22Rv1 (cell line): ENCODE measurements at regions not wholly inside any gene's neighbourhood (a gene's known extent, or its start where the extent isn't known, plus 50 kb on each side); places are given as distances from the start of the nearest gene placed in this dataset.

ENCODE experiments used
- ZFX ChIP-seq: fragments of 450-650 bp; IDR thresholded peaks from 2 replicates; pipeline ENCODE4 v1.6.1; 2017; ENCODE audit warnings: antibody characterized with exemption, borderline replicate concordance
- TF ChIP-seq, protein P1 (sequence below): fragments of 450-650 bp; IDR thresholded peaks from 2 replicates; pipeline ENCODE4 v1.5.1; 2017; ENCODE audit warnings: mild to moderate bottlenecking

DNA sequence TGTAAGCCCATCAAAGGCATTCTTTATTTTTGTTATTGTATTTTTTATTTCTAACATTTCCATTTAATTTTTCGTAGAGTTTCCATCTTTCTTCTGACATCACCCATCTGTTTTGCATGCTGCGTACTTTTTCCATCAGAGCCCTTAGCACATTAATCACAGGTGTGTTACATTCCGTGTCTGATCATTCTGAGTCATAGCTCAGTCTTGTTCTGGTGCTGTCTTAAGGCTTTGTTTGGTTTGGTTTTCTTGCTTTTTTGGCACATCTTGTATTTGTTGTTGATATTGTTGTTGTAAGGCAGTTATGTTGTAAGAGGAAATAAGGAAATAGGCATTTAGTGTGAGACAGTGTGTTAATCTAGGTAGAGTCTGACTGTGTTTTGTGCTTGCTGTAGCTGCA lies 214.6 kb upstream of the CDH4 start:
- TF ChIP-seq, protein P1, sequence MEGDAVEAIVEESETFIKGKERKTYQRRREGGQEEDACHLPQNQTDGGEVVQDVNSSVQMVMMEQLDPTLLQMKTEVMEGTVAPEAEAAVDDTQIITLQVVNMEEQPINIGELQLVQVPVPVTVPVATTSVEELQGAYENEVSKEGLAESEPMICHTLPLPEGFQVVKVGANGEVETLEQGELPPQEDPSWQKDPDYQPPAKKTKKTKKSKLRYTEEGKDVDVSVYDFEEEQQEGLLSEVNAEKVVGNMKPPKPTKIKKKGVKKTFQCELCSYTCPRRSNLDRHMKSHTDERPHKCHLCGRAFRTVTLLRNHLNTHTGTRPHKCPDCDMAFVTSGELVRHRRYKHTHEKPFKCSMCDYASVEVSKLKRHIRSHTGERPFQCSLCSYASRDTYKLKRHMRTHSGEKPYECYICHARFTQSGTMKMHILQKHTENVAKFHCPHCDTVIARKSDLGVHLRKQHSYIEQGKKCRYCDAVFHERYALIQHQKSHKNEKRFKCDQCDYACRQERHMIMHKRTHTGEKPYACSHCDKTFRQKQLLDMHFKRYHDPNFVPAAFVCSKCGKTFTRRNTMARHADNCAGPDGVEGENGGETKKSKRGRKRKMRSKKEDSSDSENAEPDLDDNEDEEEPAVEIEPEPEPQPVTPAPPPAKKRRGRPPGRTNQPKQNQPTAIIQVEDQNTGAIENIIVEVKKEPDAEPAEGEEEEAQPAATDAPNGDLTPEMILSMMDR: no peak
- TF ChIP-seq ZFX: no peak
